HL-60 (cell line): ENCODE measurements at regions not wholly inside any gene's neighbourhood (a gene's known extent, or its start where the extent isn't known, plus 50 kb on each side); places are given as distances from the start of the nearest gene placed in this dataset.

Experiments used
- SPI1 ChIP-seq: IDR thresholded peaks from 2 replicates; pipeline ENCODE4 v1.6.1; 2012; ENCODE audit warnings: low read depth, mild to moderate bottlenecking, borderline replicate concordance
- TF ChIP-seq, protein P1 (sequence below): IDR thresholded peaks from one replicate; pipeline ENCODE4 v1.5.1; 2011; ENCODE audit warnings: low read length, control low read depth, inconsistent platforms; ENCODE audit not compliant: insufficient read depth

DNA sequence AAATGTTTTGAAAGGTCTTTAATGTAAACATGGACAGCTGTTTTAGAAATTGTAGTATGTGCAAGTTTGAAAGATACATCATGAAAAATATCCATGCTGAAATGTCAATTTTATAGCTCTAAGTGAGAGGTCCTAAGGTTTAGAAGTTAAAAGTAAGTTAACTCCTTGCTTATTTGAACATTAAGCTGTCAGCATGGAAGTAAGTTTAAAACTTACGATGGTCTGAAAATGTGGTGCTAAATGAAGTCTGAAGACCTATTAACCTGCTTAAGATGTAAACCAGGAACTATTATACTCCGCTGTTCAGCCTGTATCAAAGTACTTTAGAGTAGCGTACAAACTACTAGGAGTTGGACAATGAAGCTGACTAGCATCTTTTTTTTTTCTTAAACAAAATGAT is 1082.4 kb downstream of the TMTC2 start:
- TF ChIP-seq, protein P1, sequence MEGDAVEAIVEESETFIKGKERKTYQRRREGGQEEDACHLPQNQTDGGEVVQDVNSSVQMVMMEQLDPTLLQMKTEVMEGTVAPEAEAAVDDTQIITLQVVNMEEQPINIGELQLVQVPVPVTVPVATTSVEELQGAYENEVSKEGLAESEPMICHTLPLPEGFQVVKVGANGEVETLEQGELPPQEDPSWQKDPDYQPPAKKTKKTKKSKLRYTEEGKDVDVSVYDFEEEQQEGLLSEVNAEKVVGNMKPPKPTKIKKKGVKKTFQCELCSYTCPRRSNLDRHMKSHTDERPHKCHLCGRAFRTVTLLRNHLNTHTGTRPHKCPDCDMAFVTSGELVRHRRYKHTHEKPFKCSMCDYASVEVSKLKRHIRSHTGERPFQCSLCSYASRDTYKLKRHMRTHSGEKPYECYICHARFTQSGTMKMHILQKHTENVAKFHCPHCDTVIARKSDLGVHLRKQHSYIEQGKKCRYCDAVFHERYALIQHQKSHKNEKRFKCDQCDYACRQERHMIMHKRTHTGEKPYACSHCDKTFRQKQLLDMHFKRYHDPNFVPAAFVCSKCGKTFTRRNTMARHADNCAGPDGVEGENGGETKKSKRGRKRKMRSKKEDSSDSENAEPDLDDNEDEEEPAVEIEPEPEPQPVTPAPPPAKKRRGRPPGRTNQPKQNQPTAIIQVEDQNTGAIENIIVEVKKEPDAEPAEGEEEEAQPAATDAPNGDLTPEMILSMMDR: no peak
- no peak for TF ChIP-seq SPI1
